Retinal pigment epithelial cell (primary cell): ENCODE measurements at regions not wholly inside any gene's neighbourhood (a gene's known extent, or its start where the extent isn't known, plus 50 kb on each side); places are given as distances from the start of the nearest gene placed in this dataset.
"Not testable (repeated sequence)": the region's sequence is repeated elsewhere in the genome, so short reads cannot be mapped to it uniquely, and the experiment has no call there.

ENCODE experiments used
- DNase-seq: peaks from one replicate; pipeline ENCODE4 v3.0.0-alpha.2; 2010; ENCODE audit warnings: low read depth
- H3K4me3 ChIP-seq: 2 replicates; pipeline ENCODE4 v1.5.1; 2011; ENCODE audit warnings: mild to moderate bottlenecking, low read length, control low read depth, moderate library complexity
- TF ChIP-seq, protein P1 (sequence below): conservative IDR thresholded peaks from 2 replicates; pipeline ENCODE4 v1.5.1; 2011; ENCODE audit warnings: low read depth, low read length, control low read depth, inconsistent platforms

GRCh38 chr4:3911252-3911856 is 145.2 kb downstream of the ADRA2C start:
- TF ChIP-seq, protein P1, sequence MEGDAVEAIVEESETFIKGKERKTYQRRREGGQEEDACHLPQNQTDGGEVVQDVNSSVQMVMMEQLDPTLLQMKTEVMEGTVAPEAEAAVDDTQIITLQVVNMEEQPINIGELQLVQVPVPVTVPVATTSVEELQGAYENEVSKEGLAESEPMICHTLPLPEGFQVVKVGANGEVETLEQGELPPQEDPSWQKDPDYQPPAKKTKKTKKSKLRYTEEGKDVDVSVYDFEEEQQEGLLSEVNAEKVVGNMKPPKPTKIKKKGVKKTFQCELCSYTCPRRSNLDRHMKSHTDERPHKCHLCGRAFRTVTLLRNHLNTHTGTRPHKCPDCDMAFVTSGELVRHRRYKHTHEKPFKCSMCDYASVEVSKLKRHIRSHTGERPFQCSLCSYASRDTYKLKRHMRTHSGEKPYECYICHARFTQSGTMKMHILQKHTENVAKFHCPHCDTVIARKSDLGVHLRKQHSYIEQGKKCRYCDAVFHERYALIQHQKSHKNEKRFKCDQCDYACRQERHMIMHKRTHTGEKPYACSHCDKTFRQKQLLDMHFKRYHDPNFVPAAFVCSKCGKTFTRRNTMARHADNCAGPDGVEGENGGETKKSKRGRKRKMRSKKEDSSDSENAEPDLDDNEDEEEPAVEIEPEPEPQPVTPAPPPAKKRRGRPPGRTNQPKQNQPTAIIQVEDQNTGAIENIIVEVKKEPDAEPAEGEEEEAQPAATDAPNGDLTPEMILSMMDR = no peak
- no peak for DNase-seq
- H3K4me3 ChIP-seq = no peak overlapping the region

DNA sequence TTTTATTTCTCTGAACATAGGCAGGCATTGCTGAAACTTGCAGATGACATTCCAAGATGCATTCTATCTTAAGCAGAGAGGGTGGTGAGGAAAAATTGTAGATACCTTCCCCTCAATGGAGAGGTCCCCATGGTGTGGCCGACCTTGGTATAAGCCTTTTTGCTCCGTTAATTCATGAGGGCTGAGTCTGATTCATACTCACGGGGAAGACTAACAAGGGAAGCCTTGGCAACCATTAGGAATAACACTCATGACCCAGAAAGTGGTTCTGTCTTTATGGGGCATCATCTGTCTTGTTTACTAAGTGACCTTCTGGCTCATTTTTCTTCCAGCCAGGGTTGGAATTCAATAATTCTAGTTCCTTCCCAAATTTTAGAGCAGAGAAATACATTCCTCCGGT is 148.3 kb downstream of the ADRA2C start:
- DNase-seq = peak; percentile 20
- not testable (repeated sequence) for H3K4me3 ChIP-seq

- H3K4me3 ChIP-seq, DNase-seq: not testable (repeated sequence)
Measured at GRCh38 chr4:3919509-3919908, 153.3 kb downstream of the ADRA2C start.

DNA sequence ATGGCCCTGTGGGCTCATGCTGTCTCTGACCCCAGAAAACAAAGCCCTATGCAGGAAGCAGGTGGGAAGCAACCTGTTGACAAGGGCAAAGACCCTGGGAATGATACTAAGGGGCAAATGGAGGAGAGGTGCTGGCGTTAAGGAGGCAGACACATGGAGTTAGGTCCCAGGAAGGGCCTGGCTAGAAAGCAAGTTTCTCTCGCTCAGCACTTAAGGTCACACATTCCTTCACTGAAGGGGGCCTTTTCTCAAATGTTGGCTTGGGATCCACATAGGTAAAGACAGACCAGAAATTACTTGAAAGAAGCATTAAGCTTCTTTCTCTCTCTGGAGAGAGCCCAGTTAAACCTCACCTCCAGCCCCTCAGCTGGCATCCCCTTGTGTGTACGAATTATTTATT is 155.7 kb downstream of the ADRA2C start:
- not testable (repeated sequence) for DNase-seq, H3K4me3 ChIP-seq

GRCh38 chr4:3925841-3926240 is 159.7 kb downstream of the ADRA2C start:
- H3K4me3 ChIP-seq, DNase-seq: not testable (repeated sequence)

GRCh38 chr4:3926271-3926670 is 160.1 kb downstream of the ADRA2C start:
- H3K4me3 ChIP-seq = not testable (repeated sequence)

DNA sequence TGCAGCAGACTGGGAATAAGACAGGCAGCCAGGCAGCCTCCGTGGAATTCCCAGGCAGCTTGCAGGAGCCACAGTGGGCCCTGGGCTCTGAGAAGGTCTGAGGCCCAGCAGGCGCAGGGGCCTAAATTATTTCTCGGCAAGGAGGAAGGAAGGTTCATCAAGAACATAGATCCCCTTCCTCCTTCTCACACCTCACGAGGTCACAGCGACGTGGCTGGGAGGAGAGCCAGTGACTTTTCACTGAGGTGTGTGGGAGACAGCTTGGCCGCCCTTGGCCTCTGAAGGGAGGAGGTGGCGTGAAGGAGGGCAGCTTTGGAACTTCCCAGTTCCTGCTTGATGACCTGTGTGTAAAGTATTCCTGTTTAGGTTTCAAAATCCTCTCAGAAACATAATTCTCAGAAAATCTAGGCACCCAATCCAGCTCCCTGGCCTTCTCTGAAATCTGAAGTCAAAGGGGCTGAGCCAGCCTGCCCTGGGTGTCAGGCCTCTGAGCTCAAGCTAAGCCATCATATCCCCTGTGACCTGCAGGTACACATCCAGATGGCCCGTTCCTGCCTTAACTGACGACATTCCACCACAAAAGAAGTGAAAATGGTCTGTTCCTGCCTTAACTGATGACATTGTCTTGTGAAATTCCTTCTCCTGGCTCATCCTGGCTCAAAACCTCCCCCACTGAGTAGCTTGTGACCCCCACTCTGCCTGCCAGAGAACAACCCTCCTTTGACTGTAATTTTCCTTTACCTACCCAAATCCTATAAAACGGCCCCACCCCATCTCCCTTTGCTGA is 161.0 kb downstream of the ADRA2C start:
- not testable (repeated sequence) for H3K4me3 ChIP-seq, DNase-seq

More at GRCh38 chr4:3926271-3926670, 160.1 kb downstream of the ADRA2C start:
- not testable (repeated sequence) for DNase-seq

GRCh38 chr4:3929431-3929830 is 163.2 kb downstream of the ADRA2C start:
- DNase-seq, H3K4me3 ChIP-seq: not testable (repeated sequence)

GRCh38 chr4:3932734-3933133 is 166.5 kb downstream of the ADRA2C start:
- not testable (repeated sequence) for H3K4me3 ChIP-seq

DNA sequence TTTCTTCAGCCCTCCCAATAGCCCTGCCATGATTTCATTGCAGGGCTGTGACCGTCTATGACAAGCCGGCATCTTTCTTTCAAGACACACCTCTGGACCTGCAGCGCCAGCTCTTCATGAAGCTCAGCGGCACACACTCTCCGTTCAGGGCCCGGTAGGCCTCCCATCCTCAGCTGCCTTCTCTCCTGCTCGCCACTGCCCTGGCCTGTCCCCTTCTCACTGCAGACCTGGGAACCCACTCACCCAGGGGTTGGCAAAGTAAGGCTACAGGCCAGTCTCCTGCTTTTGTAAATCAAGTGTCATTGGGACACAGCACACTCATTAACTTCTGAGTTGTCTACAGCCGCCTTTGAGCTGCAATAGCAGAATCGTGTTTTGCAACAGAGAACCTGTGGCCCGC is 169.2 kb downstream of the ADRA2C start:
- not testable (repeated sequence) for H3K4me3 ChIP-seq, DNase-seq

More at GRCh38 chr4:3932734-3933133, 166.5 kb downstream of the ADRA2C start:
- DNase-seq = not testable (repeated sequence)

DNA sequence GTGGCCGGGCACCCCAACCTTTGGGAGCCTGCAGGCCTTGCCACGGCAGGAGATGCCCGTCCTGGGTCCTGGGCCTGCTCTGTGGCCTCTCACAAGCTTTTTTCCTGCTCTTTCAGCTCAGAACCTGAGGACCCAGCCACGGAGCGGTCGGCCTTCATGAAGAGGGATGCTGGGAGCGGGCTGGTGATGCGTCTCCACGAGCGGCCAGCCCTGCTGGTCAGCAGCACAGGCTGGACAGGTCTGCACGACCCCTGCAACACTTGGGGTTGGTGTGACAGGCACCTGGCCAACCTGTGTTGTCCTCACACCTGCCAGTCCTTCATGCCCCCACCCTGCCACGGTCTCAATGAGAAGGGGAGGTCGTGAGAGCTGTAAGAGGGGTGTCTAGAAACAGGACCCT is 170.0 kb downstream of the ADRA2C start:
- DNase-seq = no peak
- TF ChIP-seq, protein P1 = no peak
- H3K4me3 ChIP-seq = no peak overlapping the region

GRCh38 chr4:3937849-3938562 is 171.8 kb downstream of the ADRA2C start:
- not testable (repeated sequence) for H3K4me3 ChIP-seq, DNase-seq

GRCh38 chr4:3938676-3939075 is 172.5 kb downstream of the ADRA2C start:
- not testable (repeated sequence) for DNase-seq, H3K4me3 ChIP-seq

- not testable (repeated sequence) for DNase-seq, H3K4me3 ChIP-seq
Measured at GRCh38 chr4:3939954-3940591, 173.9 kb downstream of the ADRA2C start.

DNA sequence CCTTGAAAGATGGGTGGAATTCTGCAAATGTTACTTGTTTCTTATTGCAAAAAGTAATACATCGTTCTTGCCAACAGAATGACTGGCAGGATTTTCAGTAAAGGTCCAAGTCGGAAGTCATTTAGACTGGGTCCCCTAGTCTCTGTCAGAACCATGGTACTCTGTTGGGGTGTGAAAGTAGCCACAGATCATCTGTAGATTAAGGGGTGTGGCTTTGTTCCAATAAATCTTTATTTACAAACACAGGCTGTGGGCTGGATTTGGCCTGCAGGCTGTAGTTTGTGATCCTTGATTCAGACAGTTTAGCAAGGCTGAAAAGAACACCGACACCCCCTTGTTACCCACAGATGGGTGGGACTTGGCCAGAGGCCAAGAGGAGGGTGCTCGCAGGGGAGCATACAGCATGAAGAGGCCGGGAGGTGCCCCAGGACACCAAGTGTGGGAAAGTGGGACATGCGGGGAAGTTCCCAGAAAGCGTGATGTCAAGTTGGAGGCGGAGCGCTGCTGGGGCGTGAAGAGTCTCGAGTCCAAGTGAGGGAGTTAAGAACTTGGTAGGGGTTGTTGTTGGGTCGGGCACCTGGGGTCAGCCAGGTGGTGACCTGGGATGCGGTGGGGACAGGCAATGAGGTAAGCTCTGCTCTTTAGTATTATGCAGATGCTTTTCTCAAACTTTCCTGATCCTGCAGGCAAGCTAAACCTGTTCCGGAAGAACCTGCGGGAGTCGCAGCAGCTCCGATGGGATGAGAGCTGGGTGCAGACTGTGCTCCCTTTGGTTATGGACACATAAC is 175.7 kb downstream of the ADRA2C start:
- DNase-seq, H3K4me3 ChIP-seq: not testable (repeated sequence)
